NCI-H524 treated with DMSO at 0.1 percent for 48 hours (cell line): ENCODE measurements at regions not wholly inside any gene's neighbourhood (a gene's known extent, or its start where the extent isn't known, plus 50 kb on each side); places are given as distances from the start of the nearest gene placed in this dataset.
"Not testable (repeated sequence)": the region's sequence is repeated elsewhere in the genome, so short reads cannot be mapped to it uniquely, and the experiment has no call there.

Experiments
- DNase-seq: peaks from one replicate; lab custom pipeline; 2025; lab: John Stamatoyannopoulos, UW

GRCh38 chr9:136611606-136612005 is 51.1 kb upstream of the EGFL7 start:
- DNase-seq, result no peak

- DNase-seq, result no peak
Measured at GRCh38 chr9:136611119-136611518, 51.6 kb upstream of the EGFL7 start.

GRCh38 chr9:136610426-136610825 is 52.3 kb upstream of the EGFL7 start:
- DNase-seq, result no peak

- peak; percentile 27 for DNase-seq
Measured at GRCh38 chr9:136609838-136610311, 52.8 kb upstream of the EGFL7 start.

GRCh38 chr9:136609160-136609475 is 53.6 kb upstream of the EGFL7 start:
- no peak for DNase-seq

- no peak for DNase-seq
Measured at GRCh38 chr9:136608348-136609159, 54.2 kb upstream of the EGFL7 start.

- no peak for DNase-seq
Measured at GRCh38 chr9:136607334-136607919, 55.3 kb upstream of the EGFL7 start.

GRCh38 chr9:136606687-136607333 is 55.9 kb upstream of the EGFL7 start:
- DNase-seq, result no peak

- no peak for DNase-seq
Measured at GRCh38 chr9:136605988-136606660, 56.6 kb upstream of the EGFL7 start.

- DNase-seq, result no peak
Measured at GRCh38 chr9:136604823-136605525, 57.7 kb upstream of the EGFL7 start.

- DNase-seq, result no peak
Measured at GRCh38 chr9:136603901-136604814, 58.3 kb upstream of the NOTCH1 start.

GRCh38 chr9:136603216-136603615 is 57.4 kb upstream of the NOTCH1 start:
- DNase-seq, result no peak

GRCh38 chr9:136602193-136602885 is 56.5 kb upstream of the NOTCH1 start:
- no peak for DNase-seq

- not testable (repeated sequence) for DNase-seq
Measured at GRCh38 chr9:136601250-136601973, 55.6 kb upstream of the NOTCH1 start.

GRCh38 chr9:136599811-136600660 is 54.2 kb upstream of the NOTCH1 start:
- no peak for DNase-seq

GRCh38 chr9:136599074-136599531 is 53.3 kb upstream of the NOTCH1 start:
- no peak for DNase-seq

GRCh38 chr9:136598390-136599073 is 52.7 kb upstream of the NOTCH1 start:
- DNase-seq, result not testable (repeated sequence)

- no peak for DNase-seq
Measured at GRCh38 chr9:136597965-136598364, 52.1 kb upstream of the NOTCH1 start.
